ENCODE measurements at regions not wholly inside any gene's neighbourhood (a gene's known extent, or its start where the extent isn't known, plus 50 kb on each side); places are given as distances from the start of the nearest gene placed in this dataset.

- intact Hi-C loops (cut with DNase I; ENCODE audit: low total_unique reads): no loop called here
- no peak for DNase-seq (ENCODE audit: low spot score in 2 of 2)
- WGBS, 2 donors: 66 to 67% methylated on average over 4 of the region's 4 CpGs
- H3K4me3 ChIP-seq (ENCODE audit: low read depth, poor library complexity, severe bottlenecking): no peak overlapping the region
- no peak for TF ChIP-seq POLR2A (IDR thresholded peaks at IDR 0.05)
- TF ChIP-seq CTCF (IDR thresholded peaks at IDR 0.05): no peak
Measured at GRCh38 chr10:106284802-106285587, 879.5 kb downstream of the SORCS1 start.

DNA sequence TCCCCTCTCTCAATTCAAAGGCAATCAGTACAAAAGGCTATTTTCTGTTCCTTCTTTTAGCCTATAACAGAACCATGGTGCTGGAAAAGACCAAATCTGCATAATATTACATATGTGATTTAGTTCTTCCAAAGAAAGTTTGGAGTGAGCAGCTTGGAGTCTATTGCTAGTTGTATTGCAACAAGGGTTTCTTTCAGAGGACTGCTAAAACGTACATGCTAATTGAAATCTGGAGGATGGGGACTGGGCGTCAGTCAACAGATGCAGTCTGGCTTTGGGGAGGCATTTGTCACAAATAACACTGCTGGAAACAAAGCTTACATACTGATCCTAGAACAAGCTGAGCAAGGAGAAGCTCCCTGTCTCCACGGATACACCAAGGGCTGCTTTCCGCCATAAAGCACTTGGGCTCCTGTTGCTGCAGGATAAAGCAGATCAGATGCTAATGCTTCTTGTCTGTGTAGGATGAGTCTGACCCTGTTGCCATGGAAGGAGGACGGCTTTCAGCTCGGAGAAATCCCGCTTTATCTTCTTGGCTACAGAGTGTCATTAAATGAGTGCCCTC, 883.5 kb downstream of the SORCS1 start:
- H3K4me3 ChIP-seq (ENCODE audit: low read depth, poor library complexity, severe bottlenecking): no peak overlapping the region
- intact Hi-C loops (cut with DNase I; ENCODE audit: low total_unique reads): no loop called here
- TF ChIP-seq POLR2A (IDR thresholded peaks at IDR 0.05) (no peak), CTCF (IDR thresholded peaks at IDR 0.05) (no peak)
- DNase-seq (ENCODE audit: low spot score in 2 of 2): no peak
- 51 to 61% methylated on average over 7 of the region's 7 CpGs for WGBS, 2 donors

DNA sequence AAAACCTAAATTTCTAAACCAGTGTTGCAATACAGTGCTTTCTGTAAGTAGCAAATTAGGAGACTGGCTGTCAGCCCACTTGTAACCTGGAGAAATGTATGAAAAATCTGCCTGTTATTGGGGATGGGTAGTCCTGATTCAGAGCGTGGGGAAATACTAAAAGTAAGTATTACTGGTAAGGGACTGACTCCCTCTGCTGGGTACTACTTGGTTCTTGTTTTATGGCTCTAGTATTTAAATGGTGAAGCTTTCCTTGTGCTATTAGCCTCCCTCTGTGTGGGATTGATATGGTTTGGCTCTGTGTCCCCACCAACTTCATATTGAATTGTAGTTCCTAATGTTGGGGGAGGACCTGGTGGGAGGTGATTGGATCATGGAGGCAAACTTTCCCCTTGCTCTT, 886.1 kb downstream of the SORCS1 start:
- DNase-seq (ENCODE audit: low spot score in 2 of 2): no peak
- H3K4me3 ChIP-seq (ENCODE audit: low read depth, poor library complexity, severe bottlenecking): no peak overlapping the region
- intact Hi-C loops (cut with DNase I; ENCODE audit: low total_unique reads): no loop called here
- TF ChIP-seq POLR2A (IDR thresholded peaks at IDR 0.05) (no peak), CTCF (IDR thresholded peaks at IDR 0.05) (no peak)
- WGBS, 2 donors: 28 to 37% methylated on average over 1 of the region's 1 CpG

DNA sequence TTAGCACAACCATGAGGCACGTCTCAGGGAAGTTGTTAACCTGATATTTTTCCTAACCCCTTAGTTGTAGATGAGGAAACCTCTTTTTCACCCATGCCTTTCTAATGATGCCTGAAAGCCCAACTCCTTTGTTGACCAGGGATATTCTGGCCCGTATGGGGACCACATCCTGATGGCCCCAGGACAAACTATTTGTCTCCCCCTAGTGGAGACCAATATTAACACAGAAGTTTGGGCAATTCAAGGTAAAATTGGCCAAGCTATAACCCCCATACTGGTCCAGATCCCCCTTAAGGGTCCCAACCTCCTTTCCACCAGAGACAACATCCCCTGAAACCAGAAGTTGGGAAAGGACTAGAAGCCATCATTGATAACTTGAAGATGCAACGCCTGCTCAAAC, 893.3 kb downstream of the SORCS1 start:
- no peak overlapping the region for H3K4me3 ChIP-seq (ENCODE audit: low read depth, poor library complexity, severe bottlenecking)
- TF ChIP-seq CTCF (IDR thresholded peaks at IDR 0.05): no peak
- no peak for TF ChIP-seq POLR2A (IDR thresholded peaks at IDR 0.05)
- DNase-seq (ENCODE audit: low spot score in 2 of 2): no peak
- WGBS, 2 donors: 71% methylated on average over 3 of the region's 3 CpGs; no CpG with 5 or more reads in 1 of the 2 donors
- intact Hi-C loops (cut with DNase I; ENCODE audit: low total_unique reads): no loop called here

- H3K4me3 ChIP-seq (ENCODE audit: low read depth, poor library complexity, severe bottlenecking): no peak overlapping the region
- intact Hi-C loops (cut with DNase I; ENCODE audit: low total_unique reads): no loop called here
- TF ChIP-seq POLR2A (IDR thresholded peaks at IDR 0.05): no peak
- TF ChIP-seq CTCF (IDR thresholded peaks at IDR 0.05): no peak
- 60 to 79% methylated on average over 2 of the region's 2 CpGs for WGBS, 2 donors
- no peak for DNase-seq (ENCODE audit: low spot score in 2 of 2)
Measured at GRCh38 chr10:106268000-106268399, 896.5 kb downstream of the SORCS1 start.

Measured in lower leg skin (tissue), 4 donors.